ENCODE measurements at regions not wholly inside any gene's neighbourhood (a gene's known extent, or its start where the extent isn't known, plus 50 kb on each side); places are given as distances from the start of the nearest gene placed in this dataset.

GRCh38 chr2:176504440-176504839, 235.2 kb downstream of the MTX2 start (continued):
- TF ChIP-seq NFE2L2 (conservative IDR thresholded peaks at IDR 0.05; ENCODE audit: low read length), result no peak

- DNase-seq (ENCODE audit: low read depth in 1 of 2, low spot score in 1 of 2), result no peak
These were observed 238.5 kb downstream of the MTX2 start for GRCh38 chr2:176507786-176508185.

DNA sequence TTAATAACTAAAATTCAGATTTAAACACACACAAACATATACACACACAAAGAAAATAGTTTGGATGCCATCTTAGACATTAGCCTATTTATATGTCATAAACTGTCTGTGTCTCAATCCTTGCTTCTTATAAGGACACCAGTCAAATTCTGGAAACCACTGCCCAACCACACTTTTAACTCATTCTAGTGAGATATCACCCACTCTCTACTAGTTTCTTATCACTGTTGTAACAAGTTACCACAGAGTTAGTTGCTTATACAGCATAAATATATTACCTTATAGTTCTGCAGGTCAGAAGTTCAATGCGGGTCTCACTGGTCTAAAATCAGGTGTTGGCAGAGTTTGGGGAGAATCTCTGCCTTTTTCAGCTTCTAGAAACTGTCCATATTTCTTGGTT, 239.1 kb downstream of the MTX2 start:
- H3K27ac ChIP-seq, result no peak overlapping the region
- no peak for ATAC-seq
- no peaks in the 10 kb centered on the region for H3K4me1 ChIP-seq
- no peak overlapping the region for H3K4me3 ChIP-seq
- POLR2A ChIA-PET, result no interaction called here
- no peak overlapping the region for H3K4me2 ChIP-seq
- no peak for TF ChIP-seq USF2 (IDR thresholded peaks at IDR 0.05)
- TF ChIP-seq HMGXB4 (CRISPR knock-in tag; IDR thresholded peaks at IDR 0.05; ENCODE audit: borderline replicate concordance), result no peak
- CTCF ChIA-PET, result interaction anchor here (0.6 kb wide), 1 partner anchor 1570 kb away, joined by 3 read pairs; no protein-coding TSS in a partner anchor
- no peak for FAIRE-seq
- WGBS (ENCODE audit: missing lambda C conversion rate), result 88% methylated on average over 1 of the region's 1 CpG
- no peak for DNase-seq (ENCODE audit: low read depth in 1 of 2, low spot score in 1 of 2)
- no peaks in the 10 kb centered on the region for H3K9me3 ChIP-seq

More at GRCh38 chr2:176507786-176508185, 238.5 kb downstream of the MTX2 start:
- Histone ChIP-seq H3K4me2 (no peak overlapping the region), H3K9me3 (no peaks in the 10 kb centered on the region), H3K4me1 (no peaks in the 10 kb centered on the region), H3K27ac (no peak overlapping the region), H3K4me3 (no peak overlapping the region)
- 68% methylated on average over 3 of the region's 3 CpGs for WGBS (ENCODE audit: missing lambda C conversion rate)
- FAIRE-seq (no peak), ATAC-seq (no peak)
- ChIA-PET POLR2A (no interaction called here), CTCF (interaction anchor here (1.4 kb wide), 1 partner anchor 31 kb away, joined by 4 read pairs; no protein-coding TSS in a partner anchor)
- TF ChIP-seq CBX8 (IDR thresholded peaks at IDR 0.05) (no peak), FOXS1 (CRISPR knock-in tag; IDR thresholded peaks at IDR 0.05) (no peak), USF2 (IDR thresholded peaks at IDR 0.05) (no peak), ATOH8 (CRISPR knock-in tag; IDR thresholded peaks at IDR 0.05; ENCODE audit: low read depth) (no peak), MAZ (IDR thresholded peaks at IDR 0.05; ENCODE audit: borderline replicate concordance, low read depth, low read length) (no peak), POLR2AphosphoS2 (conservative IDR thresholded peaks at IDR 0.05; ENCODE audit: low read length) (no peak), TFCP2L1 (CRISPR knock-in tag; IDR thresholded peaks at IDR 0.05) (no peak), ZC3H11A (IDR thresholded peaks at IDR 0.05) (no peak), EP300 (IDR thresholded peaks at IDR 0.05) (no peak), SREBF2 (IDR thresholded peaks at IDR 0.05) (no peak), CEBPB (IDR thresholded peaks at IDR 0.05) (no peak)
- TF ChIP-seq, protein P1, sequence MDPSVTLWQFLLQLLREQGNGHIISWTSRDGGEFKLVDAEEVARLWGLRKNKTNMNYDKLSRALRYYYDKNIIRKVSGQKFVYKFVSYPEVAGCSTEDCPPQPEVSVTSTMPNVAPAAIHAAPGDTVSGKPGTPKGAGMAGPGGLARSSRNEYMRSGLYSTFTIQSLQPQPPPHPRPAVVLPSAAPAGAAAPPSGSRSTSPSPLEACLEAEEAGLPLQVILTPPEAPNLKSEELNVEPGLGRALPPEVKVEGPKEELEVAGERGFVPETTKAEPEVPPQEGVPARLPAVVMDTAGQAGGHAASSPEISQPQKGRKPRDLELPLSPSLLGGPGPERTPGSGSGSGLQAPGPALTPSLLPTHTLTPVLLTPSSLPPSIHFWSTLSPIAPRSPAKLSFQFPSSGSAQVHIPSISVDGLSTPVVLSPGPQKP (IDR thresholded peaks at IDR 0.05; ENCODE audit: low read depth, low read length), result no peak

GRCh38 chr2:176508984-176509740, 239.9 kb downstream of the MTX2 start:
- Histone ChIP-seq H3K9me3 (no peaks in the 10 kb centered on the region), H3K4me1 (no peaks in the 10 kb centered on the region), H3K4me2 (no peak overlapping the region), H3K4me3 (no peak overlapping the region), H3K27ac (no peak overlapping the region)
- FAIRE-seq, result no peak
- TF ChIP-seq SMC3 (IDR thresholded peaks at IDR 0.05), result no peak
- TF ChIP-seq SREBF2 (IDR thresholded peaks at IDR 0.05), result no peak
- TF ChIP-seq HES2 (IDR thresholded peaks at IDR 0.05), result no peak
- DNase-seq (ENCODE audit: low read depth in 1 of 2, low spot score in 1 of 2), result no peak
- ChIA-PET POLR2A (no interaction called here), CTCF (interaction anchor here (0.6 kb wide), 1 partner anchor 1569 kb away, joined by 3 read pairs; no protein-coding TSS in a partner anchor)
- ATAC-seq, result no peak
- 39% methylated on average over 5 of the region's 5 CpGs for WGBS (ENCODE audit: missing lambda C conversion rate)

Data from A549 (cell line).